ENCODE measurements at regions not wholly inside any gene's neighbourhood (a gene's known extent, or its start where the extent isn't known, plus 50 kb on each side); places are given as distances from the start of the nearest gene placed in this dataset.
"Not testable (repeated sequence)": the region's sequence is repeated elsewhere in the genome, so short reads cannot be mapped to it uniquely, and the experiment has no call there.

DNA sequence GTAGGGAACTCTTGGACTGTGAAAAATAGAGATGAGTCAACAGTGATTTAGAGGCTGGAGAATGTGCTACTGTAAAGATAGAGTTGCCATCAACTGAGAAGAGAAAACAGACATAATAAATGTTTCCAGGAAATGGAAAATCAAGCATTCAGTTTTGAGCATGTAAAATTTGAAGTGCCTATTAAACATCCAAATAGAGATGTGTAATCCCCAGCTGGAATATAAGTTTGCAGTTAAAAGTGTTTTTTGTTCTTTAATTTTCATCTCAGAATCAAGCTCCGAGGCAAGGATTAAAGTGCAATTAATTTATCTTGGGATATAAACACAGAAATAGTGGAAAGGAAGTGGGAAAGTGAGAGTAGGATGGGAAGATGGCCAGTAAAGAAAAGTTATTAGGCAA, 666.0 kb upstream of the RAG2 start:
- SMC1A ChIA-PET (ENCODE audit: uncharacterized antibody, unreplicated experiment): no interaction called here
- H3K4me3 ChIP-seq: no peak overlapping the region
- no peaks in the 10 kb centered on the region for H3K4me1 ChIP-seq (ENCODE audit: control insufficient read depth, insufficient read depth, low read length)
- DNase-seq (ENCODE audit: low read depth, low spot score) (no peak), ATAC-seq (no peak), FAIRE-seq (no peak)
- no peak overlapping the region for H2AFZ ChIP-seq (ENCODE audit: control insufficient read depth, low read depth, low read length)
- POLR2A ChIA-PET: no interaction called here
- RAD21 ChIA-PET (ENCODE audit: unreplicated experiment): no interaction called here
- H4K20me1 ChIP-seq (ENCODE audit: control insufficient read depth, insufficient read depth): no peaks in the 10 kb centered on the region
- WGBS (ENCODE audit: insufficient coverage, insufficient replicate concordance, low lambda C conversion rate, missing lambda C conversion rate): 0% methylated on average over 1 of the region's 1 CpG
- intact Hi-C loops (cut with micrococcal nuclease; ENCODE audit: unreplicated experiment): no loop called here
- H3K27ac ChIP-seq (ENCODE audit: control insufficient read depth, insufficient read depth): no peak overlapping the region
- no peak overlapping the region for H3K4me2 ChIP-seq (ENCODE audit: control insufficient read depth, insufficient read depth)
- no TSS peak for BruUV-seq (replicated peaks)
- H3K36me3 ChIP-seq (ENCODE audit: control insufficient read depth in 2 of 2, insufficient read depth in 2 of 2, low read length in 1 of 2): no peaks in the 10 kb centered on the region
- no peaks in the 10 kb centered on the region for H3K27me3 ChIP-seq (replicated peaks in 1 of 2; ENCODE audit: control insufficient read depth in 2 of 2, insufficient read depth in 2 of 2, low read length in 1 of 2)
- TF ChIP-seq ZNF24 (IDR thresholded peaks at IDR 0.05) (no peak), SMC3 (IDR thresholded peaks at IDR 0.05; ENCODE audit: borderline replicate concordance, low read length) (no peak), TCF12 (IDR thresholded peaks at IDR 0.05; ENCODE audit: low read depth, low read length) (no peak), RBBP5 (conservative IDR thresholded peaks at IDR 0.05) (no peak), FOXK2 (IDR thresholded peaks at IDR 0.05) (no peak)
- H3K79me2 ChIP-seq (ENCODE audit: control insufficient read depth, insufficient read depth, low read length): no peaks in the 10 kb centered on the region
- CTCF ChIA-PET: no interaction called here
- H3K9me3 ChIP-seq (replicated peaks; ENCODE audit: control insufficient read depth, insufficient read depth, low read length): no peaks in the 10 kb centered on the region
- H3K9ac ChIP-seq (ENCODE audit: control insufficient read depth, insufficient read depth, low read length): no peak overlapping the region
- in situ Hi-C loops (cut with MboI): no loop called here

DNA sequence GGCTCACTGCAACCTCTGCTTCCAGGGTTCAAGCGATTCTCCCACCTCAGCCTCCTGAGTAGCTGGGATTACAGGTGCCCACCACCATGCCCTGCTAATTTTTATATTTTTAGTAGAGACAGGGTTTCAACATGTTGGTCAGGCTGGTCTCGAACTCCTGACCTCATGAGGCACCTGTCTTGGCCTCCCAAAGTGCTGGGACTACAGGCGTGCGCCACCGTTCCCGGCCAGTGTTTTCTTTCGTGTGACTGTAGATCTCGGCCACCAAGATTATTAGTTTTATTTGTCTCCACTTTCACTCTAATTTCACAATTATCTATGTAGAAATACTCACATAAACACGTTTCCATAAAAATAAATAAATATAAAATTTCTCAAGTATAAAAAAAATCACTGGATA, 665.4 kb upstream of the RAG2 start:
- in situ Hi-C loops (cut with MboI); POLR2A ChIA-PET; H2AFZ ChIP-seq (ENCODE audit: control insufficient read depth, low read depth, low read length); H3K4me3 ChIP-seq; H3K4me2 ChIP-seq (ENCODE audit: control insufficient read depth, insufficient read depth); H3K79me2 ChIP-seq (ENCODE audit: control insufficient read depth, insufficient read depth, low read length); BruUV-seq (replicated peaks); H3K4me1 ChIP-seq (ENCODE audit: control insufficient read depth, insufficient read depth, low read length); FAIRE-seq; H3K9me3 ChIP-seq (replicated peaks; ENCODE audit: control insufficient read depth, insufficient read depth, low read length); H3K36me3 ChIP-seq (ENCODE audit: control insufficient read depth in 2 of 2, insufficient read depth in 2 of 2, low read length in 1 of 2); DNase-seq (ENCODE audit: low read depth, low spot score); CTCF ChIA-PET; ATAC-seq; RAD21 ChIA-PET (ENCODE audit: unreplicated experiment); H4K20me1 ChIP-seq (ENCODE audit: control insufficient read depth, insufficient read depth); intact Hi-C loops (cut with micrococcal nuclease; ENCODE audit: unreplicated experiment); H3K27ac ChIP-seq (ENCODE audit: control insufficient read depth, insufficient read depth); H3K9ac ChIP-seq (ENCODE audit: control insufficient read depth, insufficient read depth, low read length); H3K27me3 ChIP-seq (replicated peaks in 1 of 2; ENCODE audit: control insufficient read depth in 2 of 2, insufficient read depth in 2 of 2, low read length in 1 of 2); SMC1A ChIA-PET (ENCODE audit: uncharacterized antibody, unreplicated experiment): not testable (repeated sequence)
- WGBS (ENCODE audit: insufficient coverage, insufficient replicate concordance, low lambda C conversion rate, missing lambda C conversion rate): 52% methylated on average over 9 of the region's 9 CpGs

Data from GM12878 (cell line).